ENCODE measurements at regions not wholly inside any gene's neighbourhood (a gene's known extent, or its start where the extent isn't known, plus 50 kb on each side); places are given as distances from the start of the nearest gene placed in this dataset.
"Not testable (repeated sequence)": the region's sequence is repeated elsewhere in the genome, so short reads cannot be mapped to it uniquely, and the experiment has no call there.

GRCh38 chr21:33993286-33994231 is 78.0 kb upstream of the ATP5PO start:
- no peak for DNase-seq (ENCODE audit: low spot score)

GRCh38 chr21:33992412-33992811 is 76.8 kb upstream of the ATP5PO start:
- not testable (repeated sequence) for DNase-seq (ENCODE audit: low spot score)

DNA sequence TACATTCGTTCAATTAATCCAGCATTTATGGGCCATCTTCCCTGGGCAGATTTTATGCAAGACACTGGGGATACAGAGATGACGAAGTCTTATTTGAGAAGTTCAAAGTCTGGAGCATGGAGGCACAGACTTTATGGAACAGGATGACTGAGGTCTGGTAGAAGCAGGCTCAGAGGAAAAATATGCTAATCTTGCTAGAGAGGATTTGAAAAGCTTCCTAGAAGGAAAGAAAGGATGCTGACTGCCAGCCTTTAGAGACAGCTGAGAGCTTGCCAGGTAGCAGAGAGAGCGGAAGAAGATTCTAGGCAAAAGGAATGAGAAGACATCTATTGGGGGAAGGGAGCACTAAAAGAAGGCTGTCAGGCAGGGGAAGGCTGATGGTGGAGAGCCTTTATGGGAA is 75.5 kb upstream of the ATP5PO start:
- peak; percentile 6 for DNase-seq (ENCODE audit: low spot score)

GRCh38 chr21:33989440-33989839 is 73.8 kb upstream of the ATP5PO start:
- no peak for DNase-seq (ENCODE audit: low spot score)

- DNase-seq (ENCODE audit: low spot score) = no peak
These were observed 72.8 kb upstream of the ATP5PO start for GRCh38 chr21:33988237-33989017.

DNA sequence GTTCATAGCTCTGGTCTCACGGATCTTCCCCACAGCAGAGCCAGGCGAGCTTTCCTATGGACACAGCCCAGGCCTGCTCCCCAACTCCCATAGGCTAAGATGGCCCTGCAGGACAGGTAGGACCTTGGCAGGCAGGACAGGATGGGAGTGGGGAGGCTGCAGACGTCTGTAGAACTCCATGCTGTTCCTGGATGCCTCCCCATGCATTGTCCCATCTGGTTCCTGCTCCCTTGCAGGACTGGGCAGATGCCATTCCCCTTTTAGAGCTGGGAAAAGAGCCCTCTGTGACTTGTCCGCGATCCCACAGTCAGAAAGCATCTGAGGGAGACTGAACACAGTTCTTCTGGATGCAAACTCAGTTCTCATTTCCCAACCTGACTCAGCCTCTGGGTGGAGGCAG is 71.9 kb upstream of the ATP5PO start:
- no peak for DNase-seq (ENCODE audit: low spot score)

DNA sequence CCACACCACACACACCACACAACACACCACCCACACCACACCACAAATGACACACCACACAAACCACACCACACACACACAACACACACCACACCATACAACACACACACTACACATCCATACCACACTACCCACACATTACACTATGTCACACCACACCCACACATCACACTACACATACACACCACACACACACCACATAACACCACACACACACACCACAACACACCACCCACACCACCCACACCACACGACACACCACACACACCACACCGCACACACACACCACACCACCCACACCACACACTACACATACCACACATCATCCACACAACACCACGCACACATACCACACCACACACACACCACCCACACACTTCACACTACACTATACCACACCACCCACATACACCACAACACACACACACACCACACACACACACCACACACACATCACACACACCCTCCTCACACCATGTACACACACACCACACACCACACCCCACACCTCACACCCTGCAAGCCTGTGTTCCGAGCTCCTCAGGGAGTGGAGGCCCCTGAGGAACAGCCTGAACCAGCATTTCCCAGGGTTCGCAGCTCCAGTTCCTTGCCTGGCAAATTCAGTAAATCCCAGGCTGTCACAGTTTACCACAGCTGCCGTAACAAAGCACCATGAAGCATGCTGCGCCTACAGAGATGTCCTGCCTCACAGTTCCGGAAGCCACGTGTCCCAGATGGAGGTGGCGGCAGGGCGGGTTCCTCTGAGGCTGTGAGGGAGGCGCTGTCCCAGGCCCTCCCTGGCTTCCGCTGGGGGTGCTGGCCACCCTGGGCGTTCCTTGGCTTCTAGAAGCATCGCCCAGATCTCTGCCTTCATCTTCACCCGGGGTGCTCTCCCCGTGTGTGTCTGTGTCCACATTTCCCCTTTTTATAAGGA is 69.8 kb upstream of the ATP5PO start:
- DNase-seq (ENCODE audit: low spot score) = no peak

DNA sequence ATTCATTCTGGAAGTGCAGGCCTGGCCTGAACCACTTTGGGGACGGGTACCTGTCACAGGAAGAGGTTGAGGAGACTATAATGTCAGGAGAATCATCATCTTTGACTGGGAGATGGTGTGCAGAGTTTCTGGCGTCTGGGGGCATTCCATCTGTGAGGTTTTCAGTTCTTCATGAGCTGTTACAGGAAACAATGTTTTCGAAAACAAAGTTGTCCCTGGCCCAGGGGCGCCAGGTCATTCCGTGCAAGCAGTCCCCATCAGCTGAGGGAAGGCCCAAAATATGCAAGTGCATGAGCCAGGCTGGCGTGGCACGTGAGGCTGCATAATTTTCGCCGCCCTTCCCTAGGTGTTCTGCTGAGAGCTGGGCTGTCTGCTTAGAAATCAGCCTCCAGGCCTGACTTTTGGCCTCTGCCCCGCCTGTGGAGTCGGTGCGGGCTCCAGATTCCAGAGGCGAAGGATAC is 68.4 kb upstream of the ATP5PO start:
- DNase-seq (ENCODE audit: low spot score) = no peak

DNA sequence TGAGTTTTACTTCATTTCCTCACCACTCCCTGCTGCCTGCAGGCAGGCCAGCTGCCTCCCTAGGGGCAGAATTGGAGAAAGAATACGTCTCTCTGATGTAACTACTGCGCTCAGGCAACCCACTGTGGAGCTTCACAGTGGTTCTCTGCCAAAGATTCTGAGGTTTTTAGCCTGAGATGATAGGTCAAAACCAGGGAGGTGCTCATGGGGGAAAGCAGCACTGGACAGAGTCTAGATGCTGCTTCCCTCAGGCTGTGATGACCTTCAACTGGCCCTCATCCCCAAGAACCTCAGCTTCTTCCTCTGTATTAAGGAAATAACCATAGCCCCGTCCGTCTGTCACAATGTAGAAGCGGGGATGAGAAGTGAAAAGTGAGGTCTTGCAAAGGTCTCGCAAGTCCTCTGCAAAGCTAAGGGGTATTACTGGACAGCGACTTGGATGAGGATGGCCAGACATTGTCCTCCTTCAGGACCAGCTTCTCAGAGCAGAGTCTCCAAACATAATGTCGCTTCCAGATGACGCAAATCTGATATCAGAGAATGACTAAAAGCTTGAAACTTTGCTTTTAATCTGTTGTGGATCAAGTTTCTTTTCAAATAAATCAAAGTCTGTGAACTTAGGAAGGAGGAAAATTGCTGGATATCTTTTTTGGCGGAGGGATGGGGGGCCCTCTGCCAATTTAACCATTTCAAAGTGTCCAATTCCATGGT is 65.9 kb upstream of the ATP5PO start:
- DNase-seq (ENCODE audit: low spot score) = no peak

GRCh38 chr21:33980276-33980916 is 64.8 kb upstream of the ATP5PO start:
- no peak for DNase-seq (ENCODE audit: low spot score)

DNA sequence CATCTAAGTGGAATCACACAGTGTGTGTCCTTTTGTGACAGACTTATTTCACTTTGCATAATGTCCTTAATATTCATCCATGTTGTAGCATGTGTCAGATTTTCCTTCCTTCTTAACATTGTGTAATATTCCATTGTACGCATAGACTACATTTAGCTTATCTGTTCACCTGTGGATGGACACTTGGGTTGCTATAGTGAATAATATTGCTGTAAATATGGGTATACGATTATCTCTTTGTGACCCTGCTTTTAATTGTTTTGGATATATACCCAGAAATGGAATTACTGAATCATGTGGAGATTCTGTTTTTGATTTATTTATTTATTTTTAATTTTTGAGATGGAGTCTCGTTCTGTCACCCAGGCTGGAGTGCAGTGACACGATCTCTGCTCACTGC is 63.0 kb upstream of the ATP5PO start:
- DNase-seq (ENCODE audit: low spot score) = no peak

- no peak for DNase-seq (ENCODE audit: low spot score)
These were observed 62.2 kb upstream of the ATP5PO start for GRCh38 chr21:33977721-33978369.

GRCh38 chr21:33977017-33977720 is 61.6 kb upstream of the ATP5PO start:
- DNase-seq (ENCODE audit: low spot score) = no peak

DNA sequence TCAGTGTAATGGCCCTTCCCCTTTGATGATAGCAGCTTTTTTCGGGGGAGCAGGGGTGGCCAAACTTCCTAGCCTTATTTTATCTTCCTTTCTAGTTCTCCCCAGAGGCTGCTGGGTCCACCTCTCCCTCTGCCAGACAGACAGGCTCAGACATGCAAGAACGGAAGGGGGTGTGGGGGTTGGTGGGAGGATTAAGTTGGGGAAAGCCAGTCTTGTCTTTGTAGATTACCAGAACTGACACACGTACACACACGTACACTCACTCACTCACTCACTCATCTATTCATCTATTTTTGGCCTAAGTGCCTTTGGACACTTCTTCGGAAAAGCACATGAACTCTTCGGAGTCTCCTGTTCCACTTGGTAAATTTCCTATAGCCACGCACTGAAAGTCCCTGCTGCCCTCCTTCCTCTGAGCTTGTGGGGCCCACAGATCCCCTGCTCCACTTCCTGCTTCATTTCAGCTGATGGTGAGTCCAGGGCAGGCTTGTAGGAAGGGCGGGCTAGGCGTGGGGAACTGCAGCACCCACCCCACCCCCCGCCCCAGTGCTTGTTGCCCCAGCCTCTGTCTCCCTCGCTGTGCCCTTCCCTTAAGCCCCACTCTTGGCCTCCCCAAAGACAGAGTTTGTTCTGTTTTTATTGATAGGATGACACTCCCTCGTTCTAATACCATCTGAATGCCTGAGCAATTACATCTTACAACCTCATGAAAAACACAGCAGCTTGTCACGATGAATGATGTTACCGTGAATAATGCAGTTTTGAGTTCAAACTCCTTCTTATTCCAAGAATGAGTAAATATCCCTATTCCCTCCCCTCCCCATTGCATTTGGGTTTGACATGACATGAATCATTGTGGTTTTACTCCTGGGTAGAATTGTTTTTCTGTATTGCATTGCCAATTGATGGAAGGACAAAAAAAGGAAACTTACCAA is 60.7 kb upstream of the ATP5PO start:
- no peak for DNase-seq (ENCODE audit: low spot score)

- no peak for DNase-seq (ENCODE audit: low spot score)
These were observed 60.0 kb upstream of the ATP5PO start for GRCh38 chr21:33975548-33976081.

DNA sequence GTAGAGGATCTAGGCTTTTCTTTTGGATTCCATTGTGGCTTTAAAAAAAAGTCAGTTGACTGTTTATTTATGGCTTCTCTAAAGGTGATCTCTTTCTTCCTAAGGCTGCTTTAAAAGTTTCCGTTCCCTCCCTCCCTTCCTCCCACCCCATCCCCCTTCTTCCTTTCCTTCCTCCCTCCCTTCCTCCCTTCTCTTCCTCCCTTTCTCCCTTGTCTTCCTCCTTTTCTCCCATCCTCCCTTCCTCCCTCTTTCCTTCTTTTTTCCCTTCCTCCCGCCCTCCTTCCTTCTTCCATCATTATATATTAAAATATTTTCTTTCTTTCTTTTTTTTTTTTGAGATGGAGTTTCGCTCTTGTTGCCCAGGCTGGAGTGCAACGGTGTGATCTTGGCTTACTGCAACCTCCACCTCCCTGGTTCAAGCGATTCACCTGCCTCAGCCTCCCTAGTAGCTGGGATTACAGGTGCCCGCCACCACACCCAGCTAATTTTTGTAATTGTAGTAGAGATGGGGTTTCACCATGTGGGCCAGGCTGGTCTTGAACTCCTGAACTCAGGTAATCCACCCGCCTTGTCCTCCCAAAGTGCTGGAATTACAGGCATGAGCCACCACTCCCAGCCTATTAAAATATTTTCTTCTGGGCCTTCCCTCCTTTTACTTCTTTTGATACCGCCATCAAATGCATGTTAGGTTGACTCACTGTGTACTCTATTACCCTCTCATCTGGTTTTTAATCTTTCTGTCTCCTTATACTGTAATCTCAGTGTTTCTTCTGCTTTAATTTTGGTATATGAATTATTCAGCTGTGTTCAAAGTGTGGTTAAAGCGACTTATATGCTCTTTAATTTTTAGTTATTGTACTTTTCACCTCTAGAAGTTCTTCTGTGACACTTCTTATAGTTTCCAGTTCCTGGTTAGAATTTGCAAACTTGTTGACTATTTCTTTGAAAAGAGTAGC is 59.2 kb upstream of the ATP5PO start:
- no peak for DNase-seq (ENCODE audit: low spot score)

GRCh38 chr21:33973268-33973667 is 57.7 kb upstream of the ATP5PO start:
- no peak for DNase-seq (ENCODE audit: low spot score)
